ENCODE measurements at regions not wholly inside any gene's neighbourhood (a gene's known extent, or its start where the extent isn't known, plus 50 kb on each side); places are given as distances from the start of the nearest gene placed in this dataset.

- Mint-ChIP-seq H3K27me3 (ENCODE audit: low read depth, poor library complexity) (no peaks in the 10 kb centered on the region), H3K9me3 (peaks cover 5% of the 10 kb centered on the region), H3K36me3 (ENCODE audit: low read depth) (no peaks in the 10 kb centered on the region), H3K27ac (no peak overlapping the region), H3K4me3 (no peak overlapping the region), H3K4me1 (no peaks in the 10 kb centered on the region)
- no peak for DNase-seq
- TF ChIP-seq CTCF (IDR thresholded peaks at IDR 0.05) = no peak
Observed at GRCh38 chr2:142478206-142478605, 347.4 kb upstream of the LRP1B start.

- DNase-seq = no peak
- Mint-ChIP-seq H3K36me3 (ENCODE audit: low read depth) (no peaks in the 10 kb centered on the region), H3K4me3 (no peak overlapping the region), H3K4me1 (no peaks in the 10 kb centered on the region), H3K27ac (no peak overlapping the region), H3K9me3 (peaks cover 5% of the 10 kb centered on the region), H3K27me3 (ENCODE audit: low read depth, poor library complexity) (peaks cover 2% of the 10 kb centered on the region)
- TF ChIP-seq CTCF (IDR thresholded peaks at IDR 0.05) = no peak
Observed at GRCh38 chr2:142472382-142472781, 341.6 kb upstream of the LRP1B start.

- H3K4me1 Mint-ChIP-seq = no peaks in the 10 kb centered on the region
- H3K9me3 Mint-ChIP-seq = no peaks in the 10 kb centered on the region
- no peak for TF ChIP-seq CTCF (IDR thresholded peaks at IDR 0.05)
- H3K36me3 Mint-ChIP-seq (ENCODE audit: low read depth) = no peaks in the 10 kb centered on the region
- no peak for DNase-seq
- no peak overlapping the region for H3K27ac Mint-ChIP-seq
- H3K27me3 Mint-ChIP-seq (ENCODE audit: low read depth, poor library complexity) = peaks cover 2% of the 10 kb centered on the region
- H3K4me3 Mint-ChIP-seq = no peak overlapping the region
Observed at GRCh38 chr2:142467321-142467720, 336.5 kb upstream of the LRP1B start.

GRCh38 chr2:142463047-142463446, 332.2 kb upstream of the LRP1B start:
- no peaks in the 10 kb centered on the region for H3K9me3 Mint-ChIP-seq
- no peaks in the 10 kb centered on the region for H3K4me1 Mint-ChIP-seq
- H3K27me3 Mint-ChIP-seq (ENCODE audit: low read depth, poor library complexity) = peaks cover 5% of the 10 kb centered on the region
- no peak for TF ChIP-seq CTCF (IDR thresholded peaks at IDR 0.05)
- no peak for DNase-seq
- H3K36me3 Mint-ChIP-seq (ENCODE audit: low read depth) = no peaks in the 10 kb centered on the region
- H3K27ac Mint-ChIP-seq = no peak overlapping the region
- H3K4me3 Mint-ChIP-seq = no peak overlapping the region

- TF ChIP-seq CTCF (IDR thresholded peaks at IDR 0.05) = no peak
- Mint-ChIP-seq H3K4me1 (no peaks in the 10 kb centered on the region), H3K4me3 (no peak overlapping the region)
Observed at GRCh38 chr2:142462306-142462705, 331.5 kb upstream of the LRP1B start.

GRCh38 chr2:142445551-142446072, 314.8 kb upstream of the LRP1B start:
- DNase-seq = no peak
- peaks cover 3% of the 10 kb centered on the region for H3K27me3 Mint-ChIP-seq (ENCODE audit: low read depth, poor library complexity)
- TF ChIP-seq CTCF (IDR thresholded peaks at IDR 0.05) = no peak
- H3K4me3 Mint-ChIP-seq = no peak overlapping the region
- no peaks in the 10 kb centered on the region for H3K9me3 Mint-ChIP-seq
- no peaks in the 10 kb centered on the region for H3K36me3 Mint-ChIP-seq (ENCODE audit: low read depth)
- no peaks in the 10 kb centered on the region for H3K4me1 Mint-ChIP-seq
- no peak overlapping the region for H3K27ac Mint-ChIP-seq

More at GRCh38 chr2:142462306-142462705, 331.5 kb upstream of the LRP1B start:
- DNase-seq = no peak
- no peak overlapping the region for H3K27ac Mint-ChIP-seq
- no peaks in the 10 kb centered on the region for H3K36me3 Mint-ChIP-seq (ENCODE audit: low read depth)
- no peaks in the 10 kb centered on the region for H3K9me3 Mint-ChIP-seq
- H3K27me3 Mint-ChIP-seq (ENCODE audit: low read depth, poor library complexity) = peaks cover 5% of the 10 kb centered on the region
